CD4-positive, alpha-beta T cell treated with Interleukin-21 for 1 hour (primary cell): ENCODE measurements at regions not wholly inside any gene's neighbourhood (a gene's known extent, or its start where the extent isn't known, plus 50 kb on each side); places are given as distances from the start of the nearest gene placed in this dataset.
A peak's percentile ranks its signal among the peaks of the same experiment; 100 is the strongest.

Experiments
- DNase-seq: peaks from one replicate; pipeline ENCODE4 v3.0.0-alpha.2; 2020

- peak; percentile 3 for DNase-seq
These were observed 165.9 kb downstream of the KLF5 start for GRCh38 chr13:73224703-73225102.

- no peak for DNase-seq
These were observed 164.6 kb downstream of the KLF5 start for GRCh38 chr13:73223372-73223781.

- no peak for DNase-seq
These were observed 164.0 kb downstream of the KLF5 start for GRCh38 chr13:73222627-73223305.

- no peak for DNase-seq
These were observed 162.3 kb downstream of the KLF5 start for GRCh38 chr13:73220966-73221720.

- DNase-seq, result no peak
These were observed 159.4 kb downstream of the KLF5 start for GRCh38 chr13:73218181-73218580.

GRCh38 chr13:73216381-73216831 is 157.6 kb downstream of the KLF5 start:
- no peak for DNase-seq

GRCh38 chr13:73215823-73216222 is 157.0 kb downstream of the KLF5 start:
- DNase-seq, result no peak

GRCh38 chr13:73212482-73212881 is 153.7 kb downstream of the KLF5 start:
- DNase-seq, result no peak

GRCh38 chr13:73210218-73210883 is 151.5 kb downstream of the KLF5 start:
- DNase-seq, result no peak

GRCh38 chr13:73204952-73205351 is 146.1 kb downstream of the KLF5 start:
- DNase-seq, result no peak

- no peak for DNase-seq
These were observed 142.8 kb downstream of the KLF5 start for GRCh38 chr13:73201626-73202025.

GRCh38 chr13:73198991-73199411 is 140.2 kb downstream of the KLF5 start:
- no peak for DNase-seq

GRCh38 chr13:73195091-73195490 is 136.3 kb downstream of the KLF5 start:
- DNase-seq, result no peak

GRCh38 chr13:73194310-73194709 is 135.5 kb downstream of the KLF5 start:
- DNase-seq, result no peak

GRCh38 chr13:73193554-73193953 is 134.7 kb downstream of the KLF5 start:
- no peak for DNase-seq

- DNase-seq, result no peak
These were observed 131.7 kb downstream of the KLF5 start for GRCh38 chr13:73190477-73190876.

- no peak for DNase-seq
These were observed 131.0 kb downstream of the KLF5 start for GRCh38 chr13:73189776-73190175.

GRCh38 chr13:73189362-73189761 is 130.6 kb downstream of the KLF5 start:
- DNase-seq, result no peak

- DNase-seq, result no peak
These were observed 128.3 kb downstream of the KLF5 start for GRCh38 chr13:73187106-73187505.

- DNase-seq, result no peak
These were observed 121.0 kb downstream of the KLF5 start for GRCh38 chr13:73179650-73180274.

- no peak for DNase-seq
These were observed 119.2 kb downstream of the KLF5 start for GRCh38 chr13:73177916-73178565.

- DNase-seq, result no peak
These were observed 118.2 kb downstream of the KLF5 start for GRCh38 chr13:73177017-73177416.

- no peak for DNase-seq
These were observed 115.8 kb downstream of the KLF5 start for GRCh38 chr13:73174521-73175010.
